SK-N-SH (cell line): ENCODE measurements at regions not wholly inside any gene's neighbourhood (a gene's known extent, or its start where the extent isn't known, plus 50 kb on each side); places are given as distances from the start of the nearest gene placed in this dataset.

ENCODE experiments used
- CTCF ChIA-PET: fragments of 300-600, 350-600 bp; formaldehyde crosslinking; extraction: SDS; loops from one replicate; lab custom pipeline; 2021; lab: Yijun Ruan, JAX
- POLR2A ChIA-PET: fragments of 350-600 bp; sonication (Branson Sonifier 250); formaldehyde crosslinking; extraction: SDS; loops from one replicate; lab custom pipeline; 2020; ENCODE audit warnings: antibody characterized with exemption, inconsistent platforms; lab: Yijun Ruan, JAX
- DNase-seq: peaks from one replicate; pipeline ENCODE4 v3.0.0; 2012
- H2AFZ ChIP-seq: fragments of 200-600 bp; sonication (generic); 2 replicates; pipeline ENCODE4 v1.8.1; 2016; ENCODE audit warnings: antibody characterized with exemption, mild to moderate bottlenecking, low read depth
- H3F3A ChIP-seq: fragments of 200-600 bp; sonication (generic); replicated peaks from 2 replicates; pipeline ENCODE3; 2016; ENCODE audit warnings: antibody characterized with exemption, mild to moderate bottlenecking; ENCODE audit not compliant: insufficient read depth
- H3K27ac ChIP-seq, 2 experiments: fragments of 200-500 bp in 1 of 2; fragments of 200-600 bp in 1 of 2; sonication (Bioruptor generic) in 1 of 2; sonication (generic), shearing (Covaris generic) in 1 of 2; 2 replicates each; pipeline versions ENCODE4 v1.5.1 to v1.6.1; 2014 to 2016; ENCODE audit warnings: low read depth in 2 of 2, inconsistent platforms in 1 of 2, low read length in 1 of 2, mild to moderate bottlenecking in 1 of 2, mixed read lengths in 1 of 2
- H3K27me3 ChIP-seq: fragments of 200-600 bp; sonication (generic), shearing (Covaris generic); 2 replicates; pipeline ENCODE4 v1.6.1; 2016; ENCODE audit warnings: mixed run types; ENCODE audit not compliant: insufficient read depth
- H3K36me3 ChIP-seq, 2 experiments: fragments of 200-500 bp in 1 of 2; fragments of 200-600 bp in 1 of 2; sonication (Bioruptor generic) in 1 of 2; sonication (generic) in 1 of 2; replicated peaks in 1 of 2; 2 replicates each; pipeline versions ENCODE3 to v1.5.1; 2014 to 2016; ENCODE audit warnings: low read length in 1 of 2, mild to moderate bottlenecking in 1 of 2; ENCODE audit not compliant: insufficient read depth in 2 of 2, control insufficient read depth in 1 of 2
- H3K4me1 ChIP-seq, 2 experiments: fragments of 200-500 bp in 1 of 2; fragments of 200-600 bp in 1 of 2; sonication (Bioruptor generic) in 1 of 2; sonication (generic), shearing (Covaris generic) in 1 of 2; 2 replicates each; pipeline versions ENCODE4 v1.5.1 to v1.6.1; 2014 to 2016; ENCODE audit warnings: low read depth in 1 of 2, low read length in 1 of 2, mixed run types in 1 of 2; ENCODE audit not compliant: insufficient read depth in 2 of 2, control insufficient read depth in 1 of 2
- H3K4me2 ChIP-seq: fragments of 200-600 bp; sonication (generic), shearing (Covaris generic); 2 replicates; pipeline ENCODE4 v1.6.1; 2017; ENCODE audit warnings: mixed run types
- H3K4me3 ChIP-seq, 2 experiments: fragments of 200-500 bp in 1 of 2; fragments of 200-600 bp in 1 of 2; sonication (Bioruptor generic) in 1 of 2; sonication (generic), shearing (Covaris generic) in 1 of 2; 2 replicates each; pipeline versions ENCODE4 v1.5.1 to v1.8.1; 2014 to 2016; ENCODE audit warnings: low read depth in 2 of 2, inconsistent platforms in 1 of 2, low read length in 1 of 2, mild to moderate bottlenecking in 1 of 2, mixed read lengths in 1 of 2, moderate library complexity in 1 of 2
- H3K79me2 ChIP-seq: fragments of 200-600 bp; sonication (generic); 2 replicates; pipeline ENCODE4 v1.8.1; 2017; ENCODE audit warnings: mild to moderate bottlenecking; ENCODE audit not compliant: insufficient read depth
- H3K9ac ChIP-seq: fragments of 200-600 bp; sonication (generic); 2 replicates; pipeline ENCODE4 v1.6.1; 2017; ENCODE audit warnings: mixed run types
- H3K9me2 ChIP-seq: fragments of 200-600 bp; sonication (generic); 2 replicates; pipeline ENCODE4 v1.6.1; 2017; ENCODE audit warnings: mixed run types
- H3K9me3 ChIP-seq: fragments of 200-600 bp; sonication (generic); 2 replicates; pipeline ENCODE4 v1.6.1; 2017; ENCODE audit warnings: mixed run types, mild to moderate bottlenecking, moderate library complexity
- H4K20me1 ChIP-seq: fragments of 200-600 bp; sonication (generic); 2 replicates; pipeline ENCODE4 v1.6.1; 2017; ENCODE audit warnings: mild to moderate bottlenecking, mixed run types; ENCODE audit not compliant: insufficient read depth
- FOSL2 ChIP-seq: IDR thresholded peaks from 2 replicates; pipeline ENCODE4 v1.4.0; 2012; ENCODE audit warnings: low read depth, mild to moderate bottlenecking, moderate library complexity, borderline replicate concordance
- RAD21 ChIP-seq: IDR thresholded peaks from 2 replicates; pipeline ENCODE4 v1.6.1; 2012; ENCODE audit warnings: mild to moderate bottlenecking, low read length
- SMC3 ChIP-seq: IDR thresholded peaks from 2 replicates; pipeline ENCODE4 v1.6.1; 2012; ENCODE audit warnings: low read depth, low read length, improper control_type of control experiment
- WGBS: methylation state at CpG from one replicate; pipeline ENCODE4 v1.1.6; 2017; ENCODE audit warnings: low lambda C conversion rate; 5-methylcytosine and 5-hydroxymethylcytosine counted together
- TF ChIP-seq, protein P1 (sequence below): IDR thresholded peaks from 2 replicates; pipeline ENCODE4 v1.4.0; 2012; ENCODE audit warnings: low read depth
- TF ChIP-seq, protein P2 (sequence below): fragments of 200-600 bp; sonication (generic); IDR thresholded peaks from 2 replicates; pipeline ENCODE4 v1.6.1; 2017; ENCODE audit warnings: antibody characterized with exemption, mild to moderate bottlenecking, moderate library complexity
- TF ChIP-seq, protein P3 (sequence below): IDR thresholded peaks from 2 replicates; pipeline ENCODE4 v1.6.1; 2012; ENCODE audit warnings: mild to moderate bottlenecking, low read depth, low read length, moderate library complexity
- TF ChIP-seq, protein P4 (sequence below): IDR thresholded peaks from 2 replicates; pipeline ENCODE4 v1.4.0; 2012; ENCODE audit warnings: low read depth, borderline replicate concordance

DNA sequence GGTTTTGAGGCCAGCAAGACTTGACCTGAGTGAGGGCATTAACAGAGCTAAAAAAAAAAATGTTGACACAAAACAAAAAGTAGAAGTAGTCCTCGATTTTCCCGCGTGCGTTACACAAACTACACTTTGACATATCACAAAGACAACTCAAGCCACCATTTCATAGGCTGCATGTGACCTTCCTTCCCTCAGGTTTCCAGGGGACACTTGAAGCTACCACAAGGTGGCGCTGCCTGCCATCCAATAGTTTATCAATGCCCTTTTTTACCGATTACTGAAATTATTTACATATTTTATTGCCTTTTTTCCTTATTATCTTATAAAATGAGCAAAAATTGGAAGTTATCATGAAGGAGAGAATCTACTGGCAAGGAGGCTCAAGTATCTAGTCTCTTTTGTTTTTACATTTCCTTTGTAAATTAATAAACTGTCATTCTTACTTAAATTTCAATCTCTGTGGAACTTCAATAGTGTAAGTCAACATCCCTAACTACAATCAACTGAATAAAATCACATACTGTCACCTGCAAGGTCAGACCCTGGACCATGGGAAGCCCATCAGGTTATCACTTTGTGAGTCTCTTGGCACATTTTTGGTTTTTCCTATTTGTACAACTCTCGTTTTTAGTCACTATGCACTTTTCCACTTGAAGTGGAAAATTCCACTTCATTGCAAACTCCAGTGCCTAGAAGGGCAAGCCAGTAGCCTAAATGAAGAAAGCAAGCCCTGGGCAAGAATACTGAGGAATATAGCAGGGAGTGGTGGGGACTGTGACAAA, 84.6 kb upstream of the CPSF6 start:
- POLR2A ChIA-PET = no interaction called here
- no peak overlapping the region for H3K4me2 ChIP-seq
- H3F3A ChIP-seq = no peaks in the 10 kb centered on the region
- peak overlapping the region in 1 of 2 experiments; percentile 7; a peak in 1 of 4 replicates for H3K4me3 ChIP-seq
- no peaks in the 10 kb centered on the region for H3K79me2 ChIP-seq
- H3K9me2 ChIP-seq = no peaks in the 10 kb centered on the region
- no peaks in the 10 kb centered on the region for H3K27me3 ChIP-seq
- peak; percentile 55 for DNase-seq
- H4K20me1 ChIP-seq = no peaks in the 10 kb centered on the region
- CTCF ChIA-PET = interaction anchor here (0.8 to 4.7 kb wide), 38 partner anchors 9 to 1887 kb away, joined by 3 to 29 read pairs (median 4); no protein-coding TSS in a partner anchor
- H3K27ac ChIP-seq = no peak overlapping the region
- TF ChIP-seq SMC3 = peak; percentile 56
- TF ChIP-seq, protein P1, sequence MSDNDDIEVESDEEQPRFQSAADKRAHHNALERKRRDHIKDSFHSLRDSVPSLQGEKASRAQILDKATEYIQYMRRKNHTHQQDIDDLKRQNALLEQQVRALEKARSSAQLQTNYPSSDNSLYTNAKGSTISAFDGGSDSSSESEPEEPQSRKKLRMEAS = no peak
- peak; percentile 85 for TF ChIP-seq RAD21
- TF ChIP-seq FOSL2 = no peak
- TF ChIP-seq, protein P2, sequence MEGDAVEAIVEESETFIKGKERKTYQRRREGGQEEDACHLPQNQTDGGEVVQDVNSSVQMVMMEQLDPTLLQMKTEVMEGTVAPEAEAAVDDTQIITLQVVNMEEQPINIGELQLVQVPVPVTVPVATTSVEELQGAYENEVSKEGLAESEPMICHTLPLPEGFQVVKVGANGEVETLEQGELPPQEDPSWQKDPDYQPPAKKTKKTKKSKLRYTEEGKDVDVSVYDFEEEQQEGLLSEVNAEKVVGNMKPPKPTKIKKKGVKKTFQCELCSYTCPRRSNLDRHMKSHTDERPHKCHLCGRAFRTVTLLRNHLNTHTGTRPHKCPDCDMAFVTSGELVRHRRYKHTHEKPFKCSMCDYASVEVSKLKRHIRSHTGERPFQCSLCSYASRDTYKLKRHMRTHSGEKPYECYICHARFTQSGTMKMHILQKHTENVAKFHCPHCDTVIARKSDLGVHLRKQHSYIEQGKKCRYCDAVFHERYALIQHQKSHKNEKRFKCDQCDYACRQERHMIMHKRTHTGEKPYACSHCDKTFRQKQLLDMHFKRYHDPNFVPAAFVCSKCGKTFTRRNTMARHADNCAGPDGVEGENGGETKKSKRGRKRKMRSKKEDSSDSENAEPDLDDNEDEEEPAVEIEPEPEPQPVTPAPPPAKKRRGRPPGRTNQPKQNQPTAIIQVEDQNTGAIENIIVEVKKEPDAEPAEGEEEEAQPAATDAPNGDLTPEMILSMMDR = peak; percentile 99
- TF ChIP-seq, protein P3, sequence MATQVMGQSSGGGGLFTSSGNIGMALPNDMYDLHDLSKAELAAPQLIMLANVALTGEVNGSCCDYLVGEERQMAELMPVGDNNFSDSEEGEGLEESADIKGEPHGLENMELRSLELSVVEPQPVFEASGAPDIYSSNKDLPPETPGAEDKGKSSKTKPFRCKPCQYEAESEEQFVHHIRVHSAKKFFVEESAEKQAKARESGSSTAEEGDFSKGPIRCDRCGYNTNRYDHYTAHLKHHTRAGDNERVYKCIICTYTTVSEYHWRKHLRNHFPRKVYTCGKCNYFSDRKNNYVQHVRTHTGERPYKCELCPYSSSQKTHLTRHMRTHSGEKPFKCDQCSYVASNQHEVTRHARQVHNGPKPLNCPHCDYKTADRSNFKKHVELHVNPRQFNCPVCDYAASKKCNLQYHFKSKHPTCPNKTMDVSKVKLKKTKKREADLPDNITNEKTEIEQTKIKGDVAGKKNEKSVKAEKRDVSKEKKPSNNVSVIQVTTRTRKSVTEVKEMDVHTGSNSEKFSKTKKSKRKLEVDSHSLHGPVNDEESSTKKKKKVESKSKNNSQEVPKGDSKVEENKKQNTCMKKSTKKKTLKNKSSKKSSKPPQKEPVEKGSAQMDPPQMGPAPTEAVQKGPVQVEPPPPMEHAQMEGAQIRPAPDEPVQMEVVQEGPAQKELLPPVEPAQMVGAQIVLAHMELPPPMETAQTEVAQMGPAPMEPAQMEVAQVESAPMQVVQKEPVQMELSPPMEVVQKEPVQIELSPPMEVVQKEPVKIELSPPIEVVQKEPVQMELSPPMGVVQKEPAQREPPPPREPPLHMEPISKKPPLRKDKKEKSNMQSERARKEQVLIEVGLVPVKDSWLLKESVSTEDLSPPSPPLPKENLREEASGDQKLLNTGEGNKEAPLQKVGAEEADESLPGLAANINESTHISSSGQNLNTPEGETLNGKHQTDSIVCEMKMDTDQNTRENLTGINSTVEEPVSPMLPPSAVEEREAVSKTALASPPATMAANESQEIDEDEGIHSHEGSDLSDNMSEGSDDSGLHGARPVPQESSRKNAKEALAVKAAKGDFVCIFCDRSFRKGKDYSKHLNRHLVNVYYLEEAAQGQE = no peak
- TF ChIP-seq, protein P4, sequence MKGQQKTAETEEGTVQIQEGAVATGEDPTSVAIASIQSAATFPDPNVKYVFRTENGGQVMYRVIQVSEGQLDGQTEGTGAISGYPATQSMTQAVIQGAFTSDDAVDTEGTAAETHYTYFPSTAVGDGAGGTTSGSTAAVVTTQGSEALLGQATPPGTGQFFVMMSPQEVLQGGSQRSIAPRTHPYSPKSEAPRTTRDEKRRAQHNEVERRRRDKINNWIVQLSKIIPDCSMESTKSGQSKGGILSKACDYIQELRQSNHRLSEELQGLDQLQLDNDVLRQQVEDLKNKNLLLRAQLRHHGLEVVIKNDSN = peak; percentile 61; the same call in 1 of the 2 replicates
- no peaks in the 10 kb centered on the region for H3K9me3 ChIP-seq
- no peak overlapping the region for H3K9ac ChIP-seq
- no peaks in the 10 kb centered on the region for H3K36me3 ChIP-seq
- H2AFZ ChIP-seq = no peak overlapping the region
- H3K4me1 ChIP-seq = peaks cover 0 to 2% of the 10 kb centered on the region in 2 experiments; a peak in 1 of 4 replicates
- whole genome bisulfite sequencing = 16% methylated on average over 7 of the region's 7 CpGs
